ENCODE measurements at regions not wholly inside any gene's neighbourhood (a gene's known extent, or its start where the extent isn't known, plus 50 kb on each side); places are given as distances from the start of the nearest gene placed in this dataset.

- TF ChIP-seq ZNF766 (CRISPR knock-in tag; IDR thresholded peaks at IDR 0.05; ENCODE audit: borderline replicate concordance) (no peak), ZNF780A (CRISPR knock-in tag; IDR thresholded peaks at IDR 0.05) (no peak), SUZ12 (IDR thresholded peaks at IDR 0.05; ENCODE audit: low read depth, low read length) (no peak), PHF20 (CRISPR knock-in tag; IDR thresholded peaks at IDR 0.05) (no peak; the same call in 1 of the 2 replicates), ZNF572 (CRISPR knock-in tag; IDR thresholded peaks at IDR 0.05) (peak; percentile 57; the same call in 1 of the 2 replicates), ATF1 (CRISPR knock-in tag; IDR thresholded peaks at IDR 0.05) (no peak), PLSCR1 (CRISPR knock-in tag; IDR thresholded peaks at IDR 0.05; ENCODE audit: borderline replicate concordance) (no peak), ZBTB10 (CRISPR knock-in tag; IDR thresholded peaks at IDR 0.05; ENCODE audit: borderline replicate concordance) (no peak), ZNF556 (CRISPR knock-in tag; IDR thresholded peaks at IDR 0.05; ENCODE audit: borderline replicate concordance) (no peak), USF2 (IDR thresholded peaks at IDR 0.05; ENCODE audit: low read depth, low read length) (no peak), USF2 (CRISPR knock-in tag; IDR thresholded peaks at IDR 0.05; ENCODE audit: borderline replicate concordance) (no peak), ZNF652 (CRISPR knock-in tag; IDR thresholded peaks at IDR 0.05; ENCODE audit: borderline replicate concordance, low read depth) (no peak), ZSCAN31 (CRISPR knock-in tag; IDR thresholded peaks at IDR 0.05; ENCODE audit: low read depth) (0 out of 2 replicates have a peak, but pooled peaks have one; percentile 60), PHF8 (CRISPR knock-in tag; IDR thresholded peaks at IDR 0.05) (no peak), PAX8 (CRISPR knock-in tag; IDR thresholded peaks at IDR 0.05; ENCODE audit: borderline replicate concordance) (no peak), ZNF225 (CRISPR knock-in tag; IDR thresholded peaks at IDR 0.05) (no peak)
Observed at GRCh38 chr2:20534913-20535801, 88.3 kb downstream of the RHOB start (continued).

Data from HepG2 (cell line).